HEK293T (cell line): ENCODE measurements at regions not wholly inside any gene's neighbourhood (a gene's known extent, or its start where the extent isn't known, plus 50 kb on each side); places are given as distances from the start of the nearest gene placed in this dataset.

Experiments used
- ARNT ChIP-seq: fragments of 450-650 bp; IDR thresholded peaks from 2 replicates; pipeline ENCODE4 v1.6.1; 2017; ENCODE audit warnings: mild to moderate bottlenecking
- HDGF ChIP-seq: fragments of 450-650 bp; IDR thresholded peaks from 2 replicates; pipeline ENCODE4 v1.6.1; 2017; ENCODE audit warnings: antibody characterized with exemption, borderline replicate concordance
- NFRKB ChIP-seq: fragments of 450-650 bp; IDR thresholded peaks from 2 replicates; pipeline ENCODE4 v1.6.1; 2016; ENCODE audit warnings: mild to moderate bottlenecking, moderate library complexity
- SP1 ChIP-seq: fragments of 450-650 bp; IDR thresholded peaks from 2 replicates; pipeline ENCODE4 v1.6.1; 2017

- TF ChIP-seq SP1: no peak
- TF ChIP-seq ARNT: no peak
- TF ChIP-seq NFRKB: no peak
- no peak for TF ChIP-seq HDGF
Measured at GRCh38 chr11:24298146-24298545, 198.7 kb upstream of the LUZP2 start.
